Mesodermal cell (in vitro differentiated cells): ENCODE measurements at regions not wholly inside any gene's neighbourhood (a gene's known extent, or its start where the extent isn't known, plus 50 kb on each side); places are given as distances from the start of the nearest gene placed in this dataset.
"Not testable (repeated sequence)": the region's sequence is repeated elsewhere in the genome, so short reads cannot be mapped to it uniquely, and the experiment has no call there.

Experiments
- H3K27ac ChIP-seq: 2 replicates; pipeline ENCODE4 v1.7.0; 2013; ENCODE audit warnings: mild to moderate bottlenecking, low read depth, low read length, moderate library complexity; ENCODE audit not compliant: severe bottlenecking
- H3K36me3 ChIP-seq: 2 replicates; pipeline ENCODE4 v1.7.1; 2013; ENCODE audit warnings: mild to moderate bottlenecking, low read length, moderate library complexity; ENCODE audit not compliant: control insufficient read depth, insufficient read depth
- H3K4me1 ChIP-seq: one replicate; pipeline ENCODE4 v1.7.1; 2013; ENCODE audit warnings: mild to moderate bottlenecking, low read length; ENCODE audit not compliant: insufficient read depth, control insufficient read depth, poor library complexity, severe bottlenecking
- H3K4me3 ChIP-seq: 2 replicates; pipeline ENCODE4 v1.7.0; 2013; ENCODE audit warnings: low read length, control low read depth, mild to moderate bottlenecking; ENCODE audit not compliant: insufficient read depth, poor library complexity, severe bottlenecking; ENCODE audit errors: extremely low read depth
- H3K9me3 ChIP-seq: 2 replicates; pipeline ENCODE4 v1.7.1; 2013; ENCODE audit warnings: mild to moderate bottlenecking, low read length, moderate library complexity; ENCODE audit not compliant: control insufficient read depth
- WGBS, 2 experiments: methylation state at CpG; one replicate each; pipeline ENCODE4 v1.1.5; 2013; ENCODE audit warnings: missing lambda C conversion rate in 2 of 2; ENCODE audit not compliant: insufficient coverage in 2 of 2; 5-methylcytosine and 5-hydroxymethylcytosine counted together

DNA sequence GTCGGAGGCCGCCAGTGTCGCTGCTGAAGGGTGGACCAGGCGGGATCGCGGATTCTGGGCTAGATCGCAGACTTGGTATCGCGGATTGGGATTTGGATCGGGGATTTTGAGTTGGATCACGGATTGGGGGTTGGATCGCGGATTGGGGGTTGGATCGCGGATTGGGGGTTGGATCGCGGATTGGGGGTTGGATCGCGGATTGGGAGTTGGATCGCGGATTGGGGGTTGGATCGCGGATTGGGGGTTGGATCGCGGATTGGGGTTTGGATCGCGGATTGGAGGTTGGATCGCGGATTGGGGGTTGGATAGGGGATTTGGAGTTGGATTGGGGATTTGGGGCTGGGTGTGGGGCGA is 93.1 kb upstream of the THOC3 start:
- not testable (repeated sequence) for H3K4me3 ChIP-seq, H3K27ac ChIP-seq, H3K4me1 ChIP-seq, H3K36me3 ChIP-seq, H3K9me3 ChIP-seq
- 93 to 95% methylated on average over 10 to 11 of the region's 30 CpGs for WGBS, 2 experiments

DNA sequence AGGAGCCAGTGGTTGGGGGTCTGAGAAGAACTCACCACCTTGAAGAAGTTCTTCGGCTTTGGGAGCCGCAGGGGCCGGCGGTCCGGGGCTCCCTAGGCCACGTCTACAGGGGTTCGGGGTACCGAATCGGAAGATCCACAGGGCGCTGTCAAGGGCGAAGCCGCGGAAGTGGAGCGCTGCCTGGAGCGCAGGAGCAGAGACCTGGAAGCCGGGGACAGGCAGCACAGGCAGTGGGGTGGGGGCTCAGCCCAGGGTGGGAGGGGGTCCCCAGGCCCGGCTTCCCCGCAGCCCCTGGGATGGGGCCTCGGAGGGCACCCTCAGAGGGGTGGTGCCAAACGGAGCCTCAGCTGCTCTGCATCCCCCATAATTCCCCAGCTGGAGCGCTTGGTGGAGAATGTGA is 93.5 kb upstream of the THOC3 start:
- no CpG with 5 or more reads among the region's 21 CpGs for WGBS, 2 experiments

DNA sequence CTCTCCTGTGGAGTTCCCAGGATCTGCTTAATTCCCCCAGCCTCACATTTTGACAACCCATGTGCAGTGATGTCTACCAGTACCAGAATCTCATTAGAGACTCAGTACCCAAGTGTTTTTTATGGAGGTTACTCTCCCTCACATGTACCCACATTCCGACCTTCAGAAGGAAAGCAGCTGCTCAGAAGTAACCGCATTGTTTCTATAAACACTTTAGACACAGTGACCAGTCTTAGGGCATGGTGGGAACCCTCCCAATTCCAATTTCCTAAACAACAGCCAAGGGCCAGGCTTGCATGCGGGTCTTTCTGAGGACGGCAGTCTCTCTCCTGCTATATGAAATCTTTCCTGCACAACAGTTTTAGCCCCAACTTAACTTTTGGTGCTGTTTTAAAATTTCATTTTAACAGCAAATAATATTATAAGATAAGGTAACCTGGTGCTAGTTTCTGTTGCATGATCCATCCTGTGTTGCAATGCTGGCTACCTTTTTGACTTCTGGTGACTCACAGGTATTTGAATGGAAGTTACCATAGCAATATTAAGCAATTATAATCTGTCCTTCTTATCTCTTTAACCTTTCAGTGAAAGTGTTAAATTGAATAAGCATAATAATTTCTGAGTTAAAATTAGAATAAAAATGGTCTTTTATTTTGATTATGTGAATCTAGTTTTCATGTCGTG is 98.3 kb upstream of the THOC3 start:
- H3K4me3 ChIP-seq, H3K9me3 ChIP-seq, H3K4me1 ChIP-seq, H3K27ac ChIP-seq, H3K36me3 ChIP-seq: not testable (repeated sequence)
- WGBS, 2 experiments: no CpG with 5 or more reads among the region's 5 CpGs

More for the DNA sequence above, 93.5 kb upstream of the THOC3 start:
- not testable (repeated sequence) for H3K27ac ChIP-seq, H3K4me3 ChIP-seq, H3K9me3 ChIP-seq, H3K4me1 ChIP-seq, H3K36me3 ChIP-seq

DNA sequence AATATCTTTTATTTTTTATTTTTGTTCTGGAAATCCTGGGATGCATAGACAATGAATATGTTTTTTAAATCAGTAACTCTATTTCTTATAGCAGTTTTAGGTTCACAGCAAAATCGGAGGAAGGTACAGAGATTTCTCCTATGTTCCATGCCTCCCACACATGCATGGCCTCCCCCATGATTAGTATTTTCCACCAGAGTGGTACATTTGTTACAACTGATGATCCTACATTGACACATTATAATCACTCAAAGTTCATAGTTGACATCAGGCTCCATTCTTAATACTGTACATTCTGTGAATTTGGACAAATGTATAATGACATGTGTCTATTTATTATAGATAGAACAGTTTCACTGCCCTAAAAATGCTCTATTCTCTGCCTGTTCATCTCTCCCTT is 99.0 kb upstream of the THOC3 start:
- H3K36me3 ChIP-seq, H3K4me1 ChIP-seq, H3K4me3 ChIP-seq, H3K9me3 ChIP-seq, H3K27ac ChIP-seq: not testable (repeated sequence)
- WGBS, 2 experiments: no CpG with 5 or more reads among the region's 1 CpG

DNA sequence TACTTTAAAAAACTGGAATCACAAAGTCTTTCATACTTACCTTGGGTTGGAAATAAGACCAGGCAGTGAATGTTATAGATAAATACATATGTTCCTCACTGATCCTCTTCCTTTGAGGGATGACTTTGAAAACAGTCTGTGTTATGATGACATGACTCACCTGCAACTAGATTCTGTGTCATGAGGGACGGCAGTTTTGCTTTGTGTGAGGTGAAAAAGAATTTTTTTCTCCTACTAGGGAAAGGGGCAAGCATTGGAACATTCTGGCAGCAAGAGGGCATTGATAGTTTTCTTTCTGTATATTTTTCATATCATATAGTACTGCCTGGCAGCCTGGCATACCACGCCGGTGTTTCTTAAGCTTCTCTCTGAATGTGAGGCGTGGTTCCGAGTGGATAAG is 99.8 kb upstream of the THOC3 start:
- H3K36me3 ChIP-seq: not testable (repeated sequence)

DNA sequence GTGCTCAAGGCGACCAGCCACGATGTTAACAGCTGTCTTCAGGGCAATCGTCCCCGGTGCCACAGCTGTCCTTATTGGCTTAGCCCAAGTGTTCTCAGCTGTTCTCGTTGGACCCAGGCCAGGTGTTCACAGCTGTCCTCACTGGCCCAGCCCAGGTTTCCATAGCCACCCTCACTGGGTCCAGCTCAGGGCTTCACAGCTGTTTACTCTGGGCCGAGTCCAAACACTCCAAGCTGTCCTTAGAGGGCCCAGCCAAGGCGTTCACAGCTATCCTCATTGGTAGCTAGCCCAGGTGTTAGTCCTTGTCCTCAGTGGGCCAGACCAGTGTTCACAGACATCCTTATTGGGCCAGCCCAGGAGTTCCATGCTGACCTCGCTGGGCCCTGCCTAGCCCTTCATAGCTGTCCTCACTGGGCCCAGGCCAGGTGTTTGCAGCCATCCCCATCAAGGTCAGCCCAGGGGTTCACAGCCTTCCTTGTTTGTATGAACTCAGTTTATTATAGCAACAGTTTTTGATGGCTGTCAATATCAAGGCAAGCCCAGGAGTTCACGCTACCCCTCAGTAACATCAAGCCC is 106.0 kb upstream of the THOC3 start:
- not testable (repeated sequence) for H3K4me1 ChIP-seq, H3K4me3 ChIP-seq, H3K27ac ChIP-seq, H3K9me3 ChIP-seq, H3K36me3 ChIP-seq
- 75 to 94% methylated on average over 1 to 3 of the region's 9 CpGs for WGBS, 2 experiments

More for the DNA sequence above, 99.8 kb upstream of the THOC3 start:
- H3K27ac ChIP-seq, H3K9me3 ChIP-seq, H3K4me3 ChIP-seq, H3K4me1 ChIP-seq: not testable (repeated sequence)
- WGBS, 2 experiments: no CpG with 5 or more reads among the region's 5 CpGs

DNA sequence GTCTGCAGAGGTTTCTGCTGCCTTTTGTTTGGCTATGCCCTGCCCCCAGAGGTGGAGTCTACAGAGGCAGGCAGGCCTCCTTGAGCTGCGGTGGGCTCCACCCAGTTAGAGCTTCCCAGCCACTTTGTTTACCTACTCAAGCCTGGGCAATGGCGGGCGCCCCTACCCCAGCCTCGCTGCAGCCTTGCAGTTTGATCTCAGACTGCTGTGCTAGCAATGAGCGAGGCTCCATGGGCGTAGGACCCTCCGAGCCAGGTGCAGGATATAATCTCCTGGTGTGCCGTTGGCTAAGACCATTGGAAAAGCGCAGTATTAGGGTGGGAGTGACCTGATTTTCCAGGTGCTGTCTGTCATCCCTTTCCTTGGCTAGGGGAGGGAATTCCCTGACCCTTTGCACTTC is 115.6 kb upstream of the THOC3 start:
- H3K4me3 ChIP-seq, H3K9me3 ChIP-seq, H3K4me1 ChIP-seq, H3K36me3 ChIP-seq, H3K27ac ChIP-seq: not testable (repeated sequence)
- 82% methylated on average over 2 of the region's 9 CpGs; no CpG with 5 or more reads in 1 of the 2 experiments for WGBS, 2 experiments

DNA sequence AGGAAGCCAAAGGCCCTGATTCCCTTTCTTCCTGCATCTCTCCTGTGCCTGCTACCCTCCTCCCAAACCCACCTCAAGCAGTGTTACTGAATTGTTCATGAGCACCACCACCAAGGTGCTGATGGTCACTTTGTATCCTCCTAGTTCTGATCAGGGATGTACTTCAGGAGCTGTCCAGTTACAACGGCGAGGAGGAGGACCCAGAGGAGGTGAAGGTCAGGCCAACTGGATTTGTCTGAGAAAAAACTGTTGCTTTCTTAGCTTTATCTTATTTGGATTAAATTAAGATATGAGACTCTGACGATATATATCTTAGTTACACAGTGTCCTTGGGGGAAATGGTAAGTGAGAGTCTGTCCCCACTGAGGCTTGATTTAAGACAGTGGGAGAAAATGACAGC is 135.0 kb upstream of the THOC3 start:
- H3K36me3 ChIP-seq, H3K27ac ChIP-seq, H3K9me3 ChIP-seq, H3K4me3 ChIP-seq, H3K4me1 ChIP-seq: not testable (repeated sequence)
- WGBS, 2 experiments: 100% methylated on average over 1 of the region's 3 CpGs; no CpG with 5 or more reads in 1 of the 2 experiments

DNA sequence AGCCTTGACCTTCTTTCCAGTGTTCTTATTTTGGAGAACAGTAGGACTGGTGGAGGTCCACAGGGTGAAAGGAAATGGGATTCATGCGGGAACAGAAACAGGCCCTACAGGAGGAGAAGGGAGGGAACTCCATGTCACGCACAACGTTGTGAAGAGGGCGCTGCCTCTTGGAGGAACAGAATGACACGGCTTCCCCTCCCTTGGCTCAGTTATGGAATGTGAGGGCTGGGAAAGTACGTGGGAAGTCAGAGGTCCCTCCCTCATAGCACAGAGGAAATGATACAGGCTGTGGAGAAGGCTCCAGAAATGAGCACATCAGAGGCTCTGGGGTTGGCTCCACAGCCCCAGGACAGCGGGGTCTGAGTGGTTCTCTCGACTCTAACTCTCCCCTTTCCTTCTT is 125.3 kb upstream of the SIMC1 start:
- H3K9me3 ChIP-seq, H3K4me3 ChIP-seq, H3K36me3 ChIP-seq, H3K27ac ChIP-seq, H3K4me1 ChIP-seq: not testable (repeated sequence)
- WGBS, 2 experiments: no CpG with 5 or more reads among the region's 8 CpGs

DNA sequence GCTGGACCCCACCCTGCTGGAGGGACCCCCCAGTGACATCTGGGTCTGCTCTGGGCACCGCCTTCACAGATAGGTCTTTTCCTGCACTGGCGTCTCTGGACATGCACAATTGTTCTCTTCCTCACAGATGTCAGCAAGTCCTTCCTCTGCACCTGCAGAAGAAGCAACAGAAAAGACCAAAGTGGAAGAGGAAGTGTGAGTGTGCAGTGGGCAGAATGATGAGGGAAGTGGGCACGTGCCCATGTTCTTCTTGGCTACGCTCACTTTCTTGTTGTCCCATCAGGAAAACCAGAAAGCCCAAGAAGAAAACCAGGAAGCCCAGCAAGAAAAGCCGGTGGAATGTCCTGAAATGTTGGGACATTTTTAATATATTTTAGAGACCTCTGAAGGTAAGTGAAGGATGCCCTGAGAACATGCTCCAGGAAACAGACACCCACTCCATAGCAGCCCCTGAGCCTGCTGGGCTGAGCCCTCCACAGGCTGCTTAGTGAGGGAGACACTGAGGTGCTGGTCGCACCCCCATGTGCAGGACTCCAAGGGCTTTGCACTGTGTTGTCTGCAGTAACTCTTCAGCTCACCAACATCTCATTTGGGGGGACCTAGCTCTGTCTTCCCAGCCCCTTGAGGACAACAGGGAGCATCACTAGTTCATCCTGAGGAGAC is 124.4 kb upstream of the SIMC1 start:
- no CpG with 5 or more reads among the region's 6 CpGs for WGBS, 2 experiments
- not testable (repeated sequence) for H3K4me3 ChIP-seq, H3K36me3 ChIP-seq, H3K4me1 ChIP-seq, H3K27ac ChIP-seq, H3K9me3 ChIP-seq

DNA sequence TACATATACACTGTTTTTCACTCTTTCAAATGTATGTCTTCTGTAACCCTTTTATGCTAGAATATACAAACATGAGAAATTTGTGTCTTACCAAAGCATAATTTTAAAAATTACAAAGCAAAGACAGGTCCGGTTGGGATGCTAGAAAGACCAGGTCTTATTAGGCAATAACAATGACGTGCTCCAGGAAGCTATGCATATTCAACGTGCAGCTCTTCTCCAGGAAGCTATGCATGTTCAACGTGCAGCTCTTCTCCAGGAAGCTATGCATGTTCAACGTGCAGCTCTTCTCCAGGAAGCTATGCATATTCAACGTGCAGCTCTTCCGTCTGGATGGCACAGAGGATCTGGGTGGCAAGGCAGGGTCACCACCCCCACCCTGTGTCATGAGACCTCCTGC is 123.4 kb upstream of the SIMC1 start:
- H3K27ac ChIP-seq, H3K4me3 ChIP-seq, H3K9me3 ChIP-seq, H3K4me1 ChIP-seq, H3K36me3 ChIP-seq: not testable (repeated sequence)
- 80% methylated on average over 1 of the region's 7 CpGs; no CpG with 5 or more reads in 1 of the 2 experiments for WGBS, 2 experiments
